Fibroblast of the aortic adventitia (primary cell): ENCODE measurements at regions not wholly inside any gene's neighbourhood (a gene's known extent, or its start where the extent isn't known, plus 50 kb on each side); places are given as distances from the start of the nearest gene placed in this dataset.

ENCODE experiments used
- DNase-seq: peaks from one replicate; pipeline ENCODE4 v3.0.0-alpha.2; 2010; ENCODE audit warnings: low read depth
- H3K4me3 ChIP-seq: 2 replicates; pipeline ENCODE4 v1.5.1; 2011; ENCODE audit warnings: low read depth, mild to moderate bottlenecking, control low read depth, low read length, moderate library complexity
- TF ChIP-seq, protein P1 (sequence below): IDR thresholded peaks from 2 replicates; pipeline ENCODE4 v1.5.1; 2011; ENCODE audit warnings: mild to moderate bottlenecking, low read length, control low read depth, inconsistent platforms; ENCODE audit not compliant: insufficient read depth

- H3K4me3 ChIP-seq = no peak overlapping the region
- no peak for DNase-seq
- TF ChIP-seq, protein P1, sequence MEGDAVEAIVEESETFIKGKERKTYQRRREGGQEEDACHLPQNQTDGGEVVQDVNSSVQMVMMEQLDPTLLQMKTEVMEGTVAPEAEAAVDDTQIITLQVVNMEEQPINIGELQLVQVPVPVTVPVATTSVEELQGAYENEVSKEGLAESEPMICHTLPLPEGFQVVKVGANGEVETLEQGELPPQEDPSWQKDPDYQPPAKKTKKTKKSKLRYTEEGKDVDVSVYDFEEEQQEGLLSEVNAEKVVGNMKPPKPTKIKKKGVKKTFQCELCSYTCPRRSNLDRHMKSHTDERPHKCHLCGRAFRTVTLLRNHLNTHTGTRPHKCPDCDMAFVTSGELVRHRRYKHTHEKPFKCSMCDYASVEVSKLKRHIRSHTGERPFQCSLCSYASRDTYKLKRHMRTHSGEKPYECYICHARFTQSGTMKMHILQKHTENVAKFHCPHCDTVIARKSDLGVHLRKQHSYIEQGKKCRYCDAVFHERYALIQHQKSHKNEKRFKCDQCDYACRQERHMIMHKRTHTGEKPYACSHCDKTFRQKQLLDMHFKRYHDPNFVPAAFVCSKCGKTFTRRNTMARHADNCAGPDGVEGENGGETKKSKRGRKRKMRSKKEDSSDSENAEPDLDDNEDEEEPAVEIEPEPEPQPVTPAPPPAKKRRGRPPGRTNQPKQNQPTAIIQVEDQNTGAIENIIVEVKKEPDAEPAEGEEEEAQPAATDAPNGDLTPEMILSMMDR = no peak
Measured at GRCh38 chr18:27493182-27493581, 308.1 kb upstream of the CHST9 start.

DNA sequence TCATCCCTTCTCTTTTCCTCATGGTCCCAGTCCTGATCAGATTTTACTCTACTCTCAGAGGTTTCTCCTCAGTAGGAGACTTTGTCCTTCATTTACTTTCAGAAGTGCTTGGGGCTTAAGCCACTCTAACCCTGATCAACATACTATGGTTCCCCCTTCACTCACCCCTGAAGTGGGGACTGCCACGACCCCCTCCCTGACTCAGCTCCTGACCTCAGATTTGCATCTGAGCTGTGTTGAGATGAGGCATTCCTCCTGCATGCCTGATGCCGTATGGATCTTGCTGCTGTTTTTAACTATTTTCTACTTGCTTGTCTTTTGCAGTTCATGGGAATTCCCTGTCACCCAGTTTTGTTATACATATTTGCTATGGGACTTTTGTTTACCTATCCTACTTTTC lies 306.7 kb upstream of the CHST9 start:
- TF ChIP-seq, protein P1 = no peak
- no peak overlapping the region for H3K4me3 ChIP-seq
- DNase-seq = no peak

GRCh38 chr18:27483276-27483675 lies 298.2 kb upstream of the CHST9 start:
- TF ChIP-seq, protein P1 = no peak
- H3K4me3 ChIP-seq = no peak overlapping the region
- no peak for DNase-seq

GRCh38 chr18:27478459-27478858 lies 293.4 kb upstream of the CHST9 start:
- TF ChIP-seq, protein P1 = no peak
- DNase-seq = no peak
- no peak overlapping the region for H3K4me3 ChIP-seq

GRCh38 chr18:27473318-27473717 lies 288.2 kb upstream of the CHST9 start:
- no peak for DNase-seq
- H3K4me3 ChIP-seq = no peak overlapping the region
- TF ChIP-seq, protein P1 = no peak

DNA sequence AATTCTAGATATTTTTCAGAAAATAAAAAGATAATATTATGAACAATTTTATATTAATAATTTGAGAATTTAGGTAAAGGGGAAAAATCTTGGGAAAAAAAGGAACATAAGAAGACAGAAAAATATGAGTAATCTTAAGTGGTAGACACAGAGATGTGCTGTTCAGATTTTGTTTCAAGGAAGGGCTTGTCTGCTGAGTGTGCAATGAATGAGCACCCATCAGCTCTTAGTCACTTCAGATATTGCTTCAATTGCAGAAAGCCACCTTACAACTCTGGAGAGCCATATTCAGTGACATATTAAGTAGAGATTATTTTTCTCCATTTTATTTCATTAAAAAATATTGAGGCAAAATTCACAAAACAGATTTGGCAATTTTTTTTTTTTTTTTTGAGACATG lies 282.0 kb upstream of the CHST9 start:
- H3K4me3 ChIP-seq = no peak overlapping the region
- TF ChIP-seq, protein P1 = no peak
- DNase-seq = no peak

DNA sequence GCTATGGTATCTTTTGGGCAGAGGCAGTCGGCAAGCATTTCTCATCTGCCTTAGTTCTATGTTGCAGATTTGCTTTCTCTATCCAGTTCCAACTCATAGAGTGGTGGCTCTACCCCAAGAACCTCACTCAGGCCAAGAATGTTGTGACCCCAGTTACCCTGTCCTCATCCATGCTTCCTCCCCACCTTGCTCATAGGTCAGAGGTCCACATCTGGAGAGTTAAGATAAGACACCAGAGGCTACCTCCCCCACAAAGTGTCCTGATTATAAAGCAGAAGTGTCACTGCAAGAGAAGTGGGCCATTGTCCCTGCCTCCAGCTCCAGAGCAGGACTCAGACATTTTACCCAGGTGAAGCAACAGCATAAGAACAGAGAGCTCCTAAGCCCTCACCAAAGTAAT lies 276.8 kb upstream of the CHST9 start:
- TF ChIP-seq, protein P1 = no peak
- DNase-seq = no peak
- no peak overlapping the region for H3K4me3 ChIP-seq
